GM18511 (cell line): ENCODE measurements at regions not wholly inside any gene's neighbourhood (a gene's known extent, or its start where the extent isn't known, plus 50 kb on each side); places are given as distances from the start of the nearest gene placed in this dataset.
"Not testable (repeated sequence)": the region's sequence is repeated elsewhere in the genome, so short reads cannot be mapped to it uniquely, and the experiment has no call there.

Experiments
- ATAC-seq: cut with Tn5 transposase; IDR thresholded peaks from one replicate; pipeline ENCODE4 v1.9.1; 2021; ENCODE audit warnings: mild to moderate bottlenecking, moderate library complexity; ENCODE audit not compliant: unreplicated experiment

GRCh38 chr10:9845075-9845474 is 1172.6 kb upstream of the CELF2 start:
- ATAC-seq, result no peak

- no peak for ATAC-seq
Observed at GRCh38 chr10:9848278-9848677, 1169.4 kb upstream of the CELF2 start.

DNA sequence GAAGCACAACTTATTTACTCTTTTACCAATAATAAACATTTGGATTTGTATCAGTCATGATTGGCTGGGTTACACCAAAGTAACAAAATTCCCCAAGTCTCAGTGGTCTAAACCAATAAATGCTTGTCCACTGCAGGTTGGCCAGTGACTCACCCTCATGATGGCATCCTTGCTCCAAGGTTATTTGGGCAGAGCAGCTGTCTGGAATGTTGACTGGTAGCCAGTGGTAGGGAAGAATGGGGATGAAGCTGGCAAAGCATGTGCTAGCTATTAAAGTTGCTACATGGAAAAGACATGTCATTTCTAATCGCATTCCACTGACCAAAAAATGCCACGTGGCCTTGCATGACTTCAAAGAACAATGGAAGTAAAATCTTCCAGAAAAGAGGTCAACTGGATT is 1168.7 kb upstream of the CELF2 start:
- no peak for ATAC-seq

- ATAC-seq, result no peak
Observed at GRCh38 chr10:9850415-9850814, 1167.3 kb upstream of the CELF2 start.

DNA sequence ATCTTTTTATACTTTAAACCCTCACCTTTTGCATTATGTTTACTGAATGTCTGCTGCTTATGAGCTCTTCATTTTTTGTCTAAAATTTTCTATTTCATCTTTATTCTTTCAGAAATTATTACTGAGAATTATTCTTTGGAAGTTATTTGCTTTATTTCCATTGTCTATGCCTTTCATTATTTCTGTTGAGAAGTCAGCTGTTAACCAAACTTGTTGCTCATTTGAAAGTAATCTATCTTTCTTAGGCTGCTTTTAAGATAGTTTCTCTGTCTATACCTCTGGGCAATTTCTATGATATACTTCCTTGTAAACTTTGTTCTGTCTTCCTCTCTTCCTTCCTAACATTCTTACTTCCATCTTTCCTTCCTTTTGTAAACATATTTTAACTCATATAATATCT is 1165.9 kb upstream of the CELF2 start:
- no peak for ATAC-seq

DNA sequence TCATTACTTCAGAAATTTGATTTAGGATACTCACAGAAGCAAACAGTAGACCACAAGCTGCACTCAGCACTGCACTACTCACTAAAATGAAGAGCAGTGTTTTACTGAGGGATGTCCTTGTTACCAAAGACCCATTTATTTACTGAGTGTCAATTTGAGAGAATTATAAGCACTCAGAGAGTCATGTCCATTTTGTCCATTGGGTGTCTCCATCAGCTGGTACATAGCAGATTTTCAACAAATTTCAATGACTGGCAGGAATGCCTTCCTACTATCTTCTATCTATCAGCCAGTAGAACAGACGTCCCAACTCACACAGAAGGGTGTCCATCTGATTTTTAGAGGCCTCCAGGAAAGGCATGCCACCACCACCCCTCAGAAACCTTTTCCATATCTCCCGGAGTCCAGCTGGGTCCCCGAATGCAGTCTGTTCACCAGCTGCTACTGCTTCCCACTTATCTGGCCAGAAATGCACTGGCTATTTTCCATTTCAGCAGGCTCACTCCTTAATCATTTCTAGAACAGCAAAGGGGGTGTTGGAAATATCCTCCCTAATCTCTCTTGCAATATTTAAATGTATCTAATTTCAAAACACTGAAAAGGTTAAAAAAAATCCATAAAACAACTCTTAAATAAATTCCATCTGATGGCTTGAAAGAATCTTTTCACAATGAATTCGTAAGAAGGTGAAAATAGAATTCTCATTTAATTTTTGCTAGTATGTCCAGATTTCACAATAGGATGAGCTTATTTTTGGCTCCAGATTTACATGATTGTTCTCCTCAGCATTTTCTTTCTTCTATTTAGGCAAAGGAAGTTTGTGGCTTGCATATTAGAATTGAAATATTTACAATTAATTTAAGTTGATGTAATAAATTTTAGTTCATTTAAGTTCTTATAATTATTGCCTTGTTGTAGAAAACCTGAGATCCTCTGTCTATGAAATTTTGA is 1164.0 kb upstream of the CELF2 start:
- no peak for ATAC-seq

DNA sequence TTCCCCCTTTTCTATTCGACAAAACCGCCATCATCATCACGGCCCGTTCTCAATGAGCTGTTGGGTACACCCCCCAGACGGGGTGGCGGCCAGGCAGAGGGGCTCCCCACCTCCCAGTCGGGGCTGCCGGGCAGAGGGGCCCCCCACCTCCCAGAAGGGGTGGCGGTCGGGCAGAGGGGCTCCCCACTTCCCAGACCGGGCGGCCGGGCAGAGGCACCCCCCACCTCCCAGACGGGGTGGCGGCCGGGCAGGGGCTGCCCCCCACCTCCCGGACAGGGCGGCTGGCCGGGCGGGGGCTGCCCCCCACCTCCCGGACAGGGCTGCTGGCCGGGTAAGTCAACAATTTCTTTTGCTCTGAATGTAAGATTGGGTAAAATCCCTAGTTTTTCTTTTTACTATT is 1162.2 kb upstream of the CELF2 start:
- not testable (repeated sequence) for ATAC-seq

GRCh38 chr10:9858816-9859215 is 1158.9 kb upstream of the CELF2 start:
- no peak for ATAC-seq

GRCh38 chr10:9860045-9860444 is 1157.6 kb upstream of the CELF2 start:
- no peak for ATAC-seq

- ATAC-seq, result no peak
Observed at GRCh38 chr10:9863559-9864121, 1154.0 kb upstream of the CELF2 start.

DNA sequence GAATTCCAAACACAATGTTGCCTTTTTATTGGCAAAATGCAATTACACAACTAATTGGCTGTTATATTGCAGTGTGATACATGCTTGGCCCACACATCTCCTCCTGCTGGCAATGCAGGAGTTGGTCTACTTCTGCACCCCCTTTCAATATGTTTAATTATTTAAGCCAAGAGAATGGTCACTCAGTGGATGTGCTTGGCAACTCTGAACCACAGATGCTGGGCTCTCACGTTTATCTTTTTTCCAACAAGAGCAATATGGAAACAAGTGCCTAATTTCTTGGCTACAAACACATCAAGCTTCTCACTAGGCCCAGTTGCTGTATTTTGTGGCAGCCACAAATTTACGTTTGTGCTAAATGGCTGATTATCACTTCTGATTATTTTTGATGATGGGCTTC is 1149.2 kb upstream of the CELF2 start:
- ATAC-seq, result no peak

- ATAC-seq, result no peak
Observed at GRCh38 chr10:9869205-9869604, 1148.5 kb upstream of the CELF2 start.

DNA sequence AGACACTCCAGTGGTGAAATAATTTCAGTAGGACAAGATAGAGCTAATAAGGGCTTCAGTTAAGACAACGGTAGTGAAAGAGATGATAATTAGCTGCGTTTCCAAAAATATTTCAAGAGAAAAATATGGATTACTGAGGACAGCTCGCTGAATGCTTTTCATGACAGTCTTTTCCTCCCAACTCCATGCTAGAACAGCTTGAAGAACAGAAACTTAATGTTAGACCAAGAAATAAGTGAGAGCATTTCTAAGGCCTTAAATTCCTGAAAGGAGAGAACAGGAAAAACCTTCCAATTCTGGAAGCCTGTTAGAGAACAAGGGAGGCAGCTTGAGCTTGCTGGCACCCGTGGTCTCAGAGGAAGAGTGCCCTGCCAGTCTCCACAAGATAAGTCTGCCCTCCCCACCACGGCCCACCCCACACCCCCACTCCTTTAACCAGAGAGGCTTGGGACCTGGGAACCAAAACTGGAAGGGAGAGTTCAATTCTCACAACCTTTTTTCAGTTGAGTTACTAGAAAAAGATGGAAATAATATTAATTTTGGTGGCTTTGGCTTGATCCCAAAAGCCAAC is 1148.0 kb upstream of the CELF2 start:
- no peak for ATAC-seq

DNA sequence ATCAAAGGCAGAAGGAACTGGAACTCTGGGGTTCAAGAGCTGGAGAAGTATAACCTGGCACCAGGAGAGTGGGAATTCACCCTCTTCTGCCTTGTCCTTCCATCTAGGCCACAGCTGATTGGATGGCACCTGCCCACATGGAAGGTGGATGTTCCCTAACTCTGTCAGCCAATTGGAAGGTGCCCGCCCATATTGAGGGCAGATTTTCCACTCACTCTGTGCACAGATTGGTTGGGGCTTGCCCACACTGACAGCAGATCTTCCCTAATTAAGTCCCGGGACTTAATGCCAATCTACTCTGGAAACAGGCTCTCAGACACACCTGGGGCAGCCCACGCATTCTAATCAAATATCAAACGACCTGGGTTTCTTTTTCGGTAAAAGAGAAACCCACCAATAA is 1142.3 kb upstream of the CELF2 start:
- ATAC-seq, result no peak

- no peak for ATAC-seq
Observed at GRCh38 chr10:9877978-9878377, 1139.7 kb upstream of the CELF2 start.

DNA sequence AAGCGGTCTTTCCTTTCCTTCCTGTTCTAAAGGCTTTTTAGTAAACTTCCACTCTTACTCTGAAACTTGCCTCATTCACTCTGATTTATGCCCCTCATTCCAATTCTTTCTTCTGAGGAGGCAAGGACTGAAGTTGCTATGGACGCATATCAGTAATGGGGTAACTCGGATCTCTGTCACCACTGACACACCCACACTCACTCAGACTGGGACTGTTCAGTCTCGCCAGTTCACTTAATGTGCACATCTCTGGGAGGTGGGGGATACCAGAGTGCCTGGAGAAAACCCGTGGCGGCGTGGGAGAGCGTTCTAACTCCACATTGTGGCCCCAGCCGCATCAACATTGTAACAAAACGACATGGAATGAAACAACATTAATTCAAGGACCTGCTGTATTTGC is 1139.3 kb upstream of the CELF2 start:
- ATAC-seq, result no peak

DNA sequence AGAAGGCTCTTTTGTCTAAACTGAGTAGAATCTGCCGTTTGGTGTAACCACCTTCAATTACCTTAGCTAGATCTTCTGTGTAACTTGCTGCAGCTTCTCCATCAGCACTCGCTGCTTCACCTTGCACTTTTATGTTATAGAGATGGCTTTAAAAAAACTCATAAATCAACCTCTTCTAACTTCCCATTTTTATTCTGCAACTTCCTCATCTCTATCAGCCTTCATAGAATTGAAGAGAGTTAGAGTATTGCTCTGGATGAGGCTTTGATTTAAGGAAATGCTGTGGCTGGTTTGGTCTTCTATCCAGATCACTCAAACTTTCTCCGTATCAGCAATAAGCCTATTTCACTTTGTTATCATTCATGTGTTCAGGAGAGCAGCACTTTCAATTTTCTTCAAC is 1131.9 kb upstream of the CELF2 start:
- ATAC-seq, result no peak

DNA sequence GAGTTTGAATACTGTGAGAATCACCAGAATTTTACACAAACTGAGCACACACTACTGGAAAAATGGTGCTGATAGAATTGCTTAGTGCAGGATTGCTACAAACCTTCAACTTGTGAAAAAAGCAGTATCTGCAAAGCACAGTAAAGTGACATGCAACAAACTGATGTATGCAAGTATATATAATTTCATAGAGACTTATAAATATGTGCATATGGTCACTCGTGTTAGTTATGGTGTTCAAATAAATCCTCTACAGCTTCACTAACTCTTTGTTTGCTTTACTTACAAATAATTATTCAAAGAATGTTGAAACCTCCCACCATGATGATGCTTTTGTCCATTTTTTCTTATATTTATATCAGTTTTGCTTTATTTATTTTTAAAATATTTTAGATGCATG is 1130.9 kb upstream of the CELF2 start:
- no peak for ATAC-seq

DNA sequence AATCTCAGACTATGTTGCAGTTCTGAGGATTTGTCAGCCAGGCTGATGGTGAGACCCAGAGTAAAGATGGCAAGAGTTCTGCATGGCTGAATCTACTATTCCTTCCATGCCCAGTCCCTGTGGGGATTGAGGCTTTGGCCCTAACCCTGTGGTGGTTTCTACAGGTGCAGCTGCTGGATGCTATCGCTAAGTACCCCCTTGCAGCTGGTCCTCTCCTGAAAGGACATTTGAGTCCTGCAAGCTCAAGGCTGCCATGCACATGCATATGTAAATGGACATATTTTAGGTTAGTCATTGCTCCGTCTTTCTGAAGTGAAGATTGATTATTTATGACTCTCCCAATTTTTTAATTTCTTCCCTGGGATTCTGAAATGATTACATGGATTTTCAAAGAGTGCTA is 1122.2 kb upstream of the CELF2 start:
- no peak for ATAC-seq

- ATAC-seq, result no peak
Observed at GRCh38 chr10:9895981-9896380, 1121.7 kb upstream of the CELF2 start.

DNA sequence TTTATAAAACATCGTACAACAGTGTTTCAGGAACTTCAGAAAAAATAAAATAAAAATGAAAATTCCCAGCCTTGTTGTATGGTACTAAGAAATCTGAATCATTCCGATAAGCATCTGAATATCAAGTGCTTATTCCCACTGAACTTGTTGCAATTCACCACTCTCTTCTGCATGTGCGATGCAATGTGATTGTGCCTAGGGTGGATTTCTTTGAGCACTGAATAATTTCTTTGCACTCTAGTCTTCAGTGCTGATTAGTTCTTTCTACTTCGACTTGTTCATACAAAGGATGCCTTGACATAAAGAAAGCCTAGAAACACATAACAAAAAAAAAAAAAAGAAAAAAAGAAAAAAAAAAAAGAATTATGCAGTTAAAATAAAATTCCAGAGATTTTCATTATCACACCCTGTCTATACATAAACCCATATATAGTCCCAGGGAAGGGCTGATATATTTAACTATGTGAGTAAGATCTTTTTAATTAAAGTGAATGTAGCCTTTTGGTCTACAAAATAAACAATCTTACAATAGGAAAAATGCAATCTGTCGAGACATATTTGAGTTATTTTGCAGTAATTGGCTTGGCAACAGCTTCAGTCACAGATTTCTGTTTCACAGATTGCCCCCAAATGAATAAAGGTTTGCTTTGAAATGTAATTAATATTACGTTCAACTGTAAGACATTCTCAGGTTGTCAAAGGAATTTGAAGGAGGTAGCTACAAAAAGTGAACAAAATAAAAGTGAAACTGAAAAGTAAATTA is 1118.9 kb upstream of the CELF2 start:
- ATAC-seq, result no peak
